ENCODE measurements at regions not wholly inside any gene's neighbourhood (a gene's known extent, or its start where the extent isn't known, plus 50 kb on each side); places are given as distances from the start of the nearest gene placed in this dataset.
"Not testable (repeated sequence)": the region's sequence is repeated elsewhere in the genome, so short reads cannot be mapped to it uniquely, and the experiment has no call there.

DNA sequence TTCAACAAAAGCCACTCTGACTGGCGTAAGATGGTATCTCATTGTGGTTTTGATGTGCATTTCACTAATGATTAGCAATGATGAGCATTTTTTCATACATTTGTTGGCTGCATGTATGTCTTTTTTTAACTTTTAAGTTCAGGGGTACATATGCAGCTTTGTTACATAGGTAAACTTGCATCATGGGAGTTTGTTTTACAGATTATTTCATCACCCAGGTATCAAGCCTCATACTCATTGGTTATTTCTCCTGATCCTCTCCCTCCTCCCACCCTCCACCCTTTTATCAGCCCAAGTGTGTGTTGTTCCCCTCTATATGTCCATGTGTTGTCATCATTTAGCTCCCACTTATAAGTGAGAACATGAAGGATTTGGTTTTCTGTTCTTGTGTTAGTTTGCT lies 154.1 kb upstream of the POGK start:
- Histone ChIP-seq H2BK120ac (ENCODE audit: low read depth, low read length, poor library complexity, severe bottlenecking) (no peak overlapping the region), H4K91ac (ENCODE audit: insufficient read length, low read depth, low read length) (no peak overlapping the region), H3K4me2 (ENCODE audit: insufficient read depth, insufficient read length, low read length) (no peak overlapping the region), H3K23me2 (ENCODE audit: insufficient read length, low read depth, low read length, poor library complexity, severe bottlenecking) (no peaks in the 10 kb centered on the region), H3K79me1 (ENCODE audit: insufficient read depth, low read depth, low read length, poor library complexity, severe bottlenecking) (no peaks in the 10 kb centered on the region), H4K5ac (ENCODE audit: insufficient read length, low read depth, low read length) (no peak overlapping the region), H3K9me3 (ENCODE audit: control insufficient read depth, low read depth, low read length) (no peaks in the 10 kb centered on the region), H2BK15ac (ENCODE audit: low read depth, low read length) (no peak overlapping the region), H3K14ac (ENCODE audit: insufficient read depth, low read length) (no peak overlapping the region), H3K56ac (ENCODE audit: insufficient read length, low read depth, low read length) (no peak overlapping the region), H2BK12ac (ENCODE audit: insufficient read length, low read depth, low read length) (no peak overlapping the region), H3K4me1 (ENCODE audit: insufficient read depth, low read length) (no peaks in the 10 kb centered on the region), H3K79me2 (ENCODE audit: insufficient read depth, low read length) (no peaks in the 10 kb centered on the region), H3K27me3 (ENCODE audit: insufficient read depth, low read length) (no peaks in the 10 kb centered on the region), H4K20me1 (ENCODE audit: control insufficient read depth, insufficient read depth, insufficient read length) (no peaks in the 10 kb centered on the region), H3K9ac (ENCODE audit: extremely low read depth, insufficient read length, low read length) (no peak overlapping the region), H3K18ac (ENCODE audit: insufficient read length, low read depth, low read length) (no peak overlapping the region), H3K4ac (ENCODE audit: low read depth, low read length) (no peak overlapping the region), H3T11ph (ENCODE audit: low read length) (no peak overlapping the region), H3K27ac (ENCODE audit: insufficient read length, low read depth, low read length) (no peak overlapping the region), H2BK5ac (ENCODE audit: insufficient read length, low read length) (no peak overlapping the region), H4K8ac (replicated peaks; ENCODE audit: insufficient read length, low read depth, low read length) (no peak overlapping the region), H2AK5ac (ENCODE audit: insufficient read length, low read length) (no peak overlapping the region), H3K23ac (ENCODE audit: insufficient read length, low read depth, low read length) (no peak overlapping the region), H2AFZ (ENCODE audit: low read length) (no peak overlapping the region), H2BK20ac (ENCODE audit: low read depth, low read length, poor library complexity, severe bottlenecking) (no peak overlapping the region)
- no peaks in the 10 kb centered on the region for H3K4me1 Mint-ChIP-seq
- WGBS (ENCODE audit: extremely low coverage, insufficient read length, low lambda C conversion rate): no CpG with 5 or more reads among the region's 1 CpG
- no peaks in the 10 kb centered on the region for H3K27me3 Mint-ChIP-seq (ENCODE audit: low read depth)
- peaks cover 14 to 16% of the 10 kb centered on the region in 2 experiments; a peak in 4 of 5 replicates for H3K9me3 Mint-ChIP-seq
- no peak for DNase-seq
- H3K36me3 Mint-ChIP-seq (ENCODE audit: insufficient read depth in 1 of 3, low read depth in 3 of 3): peaks cover 0 to 8% (median 3%) of the 10 kb centered on the region in 3 experiments; a peak in 4 of 7 replicates
- H3K27ac Mint-ChIP-seq: no peak overlapping the region; a peak in 1 of 7 replicates
- TF ChIP-seq, protein P1, sequence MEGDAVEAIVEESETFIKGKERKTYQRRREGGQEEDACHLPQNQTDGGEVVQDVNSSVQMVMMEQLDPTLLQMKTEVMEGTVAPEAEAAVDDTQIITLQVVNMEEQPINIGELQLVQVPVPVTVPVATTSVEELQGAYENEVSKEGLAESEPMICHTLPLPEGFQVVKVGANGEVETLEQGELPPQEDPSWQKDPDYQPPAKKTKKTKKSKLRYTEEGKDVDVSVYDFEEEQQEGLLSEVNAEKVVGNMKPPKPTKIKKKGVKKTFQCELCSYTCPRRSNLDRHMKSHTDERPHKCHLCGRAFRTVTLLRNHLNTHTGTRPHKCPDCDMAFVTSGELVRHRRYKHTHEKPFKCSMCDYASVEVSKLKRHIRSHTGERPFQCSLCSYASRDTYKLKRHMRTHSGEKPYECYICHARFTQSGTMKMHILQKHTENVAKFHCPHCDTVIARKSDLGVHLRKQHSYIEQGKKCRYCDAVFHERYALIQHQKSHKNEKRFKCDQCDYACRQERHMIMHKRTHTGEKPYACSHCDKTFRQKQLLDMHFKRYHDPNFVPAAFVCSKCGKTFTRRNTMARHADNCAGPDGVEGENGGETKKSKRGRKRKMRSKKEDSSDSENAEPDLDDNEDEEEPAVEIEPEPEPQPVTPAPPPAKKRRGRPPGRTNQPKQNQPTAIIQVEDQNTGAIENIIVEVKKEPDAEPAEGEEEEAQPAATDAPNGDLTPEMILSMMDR (conservative IDR thresholded peaks at IDR 0.05): no peak
- H3K4me3 Mint-ChIP-seq: no peak overlapping the region

DNA sequence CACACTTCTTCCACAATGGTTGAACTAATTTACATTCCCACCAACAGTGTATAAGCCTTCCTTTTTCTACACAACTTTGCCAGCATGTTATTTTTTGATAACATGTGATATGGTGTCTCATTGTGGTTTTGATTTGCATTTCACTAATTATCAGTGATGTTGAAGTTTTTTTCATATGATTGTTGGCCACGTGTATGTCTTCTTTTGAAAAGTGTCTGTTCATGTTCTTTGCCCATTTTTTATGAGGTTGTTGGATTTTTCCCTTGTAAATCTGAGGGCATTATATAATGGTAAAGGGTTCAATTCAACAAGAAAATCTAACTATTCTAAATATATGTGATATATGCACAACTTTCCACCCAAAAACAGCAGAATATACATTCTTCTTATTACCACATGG lies 153.4 kb upstream of the POGK start:
- H3K27ac Mint-ChIP-seq; H2AFZ ChIP-seq (ENCODE audit: low read length); H3K4me3 Mint-ChIP-seq; H2BK20ac ChIP-seq (ENCODE audit: low read depth, low read length, poor library complexity, severe bottlenecking); H3K4me2 ChIP-seq (ENCODE audit: insufficient read depth, insufficient read length, low read length); H3K79me1 ChIP-seq (ENCODE audit: insufficient read depth, low read depth, low read length, poor library complexity, severe bottlenecking); H4K5ac ChIP-seq (ENCODE audit: insufficient read length, low read depth, low read length); H3K14ac ChIP-seq (ENCODE audit: insufficient read depth, low read length); H3K27ac ChIP-seq (ENCODE audit: insufficient read length, low read depth, low read length); H3K56ac ChIP-seq (ENCODE audit: insufficient read length, low read depth, low read length); H2BK15ac ChIP-seq (ENCODE audit: low read depth, low read length); DNase-seq; H3K4me1 Mint-ChIP-seq; H3K9me3 ChIP-seq (ENCODE audit: control insufficient read depth, low read depth, low read length); H3K9ac ChIP-seq (ENCODE audit: extremely low read depth, insufficient read length, low read length); H3T11ph ChIP-seq (ENCODE audit: low read length); H2BK120ac ChIP-seq (ENCODE audit: low read depth, low read length, poor library complexity, severe bottlenecking); H4K91ac ChIP-seq (ENCODE audit: insufficient read length, low read depth, low read length); H2BK12ac ChIP-seq (ENCODE audit: insufficient read length, low read depth, low read length); H3K4me1 ChIP-seq (ENCODE audit: insufficient read depth, low read length); H3K23me2 ChIP-seq (ENCODE audit: insufficient read length, low read depth, low read length, poor library complexity, severe bottlenecking); H3K79me2 ChIP-seq (ENCODE audit: insufficient read depth, low read length); H3K27me3 Mint-ChIP-seq (ENCODE audit: low read depth); H4K20me1 ChIP-seq (ENCODE audit: control insufficient read depth, insufficient read depth, insufficient read length); H3K36me3 Mint-ChIP-seq (ENCODE audit: insufficient read depth in 1 of 3, low read depth in 3 of 3); H3K27me3 ChIP-seq (ENCODE audit: insufficient read depth, low read length); H3K4ac ChIP-seq (ENCODE audit: low read depth, low read length); H4K8ac ChIP-seq (replicated peaks; ENCODE audit: insufficient read length, low read depth, low read length); H2AK5ac ChIP-seq (ENCODE audit: insufficient read length, low read length); H3K18ac ChIP-seq (ENCODE audit: insufficient read length, low read depth, low read length); H3K23ac ChIP-seq (ENCODE audit: insufficient read length, low read depth, low read length); H2BK5ac ChIP-seq (ENCODE audit: insufficient read length, low read length): not testable (repeated sequence)
- peaks cover 14 to 16% of the 10 kb centered on the region in 2 experiments; a peak in 4 of 5 replicates for H3K9me3 Mint-ChIP-seq
- no CpG with 5 or more reads among the region's 1 CpG for WGBS (ENCODE audit: extremely low coverage, insufficient read length, low lambda C conversion rate)

Data from H9 (cell line).